GM18870 (cell line): ENCODE measurements at regions not wholly inside any gene's neighbourhood (a gene's known extent, or its start where the extent isn't known, plus 50 kb on each side); places are given as distances from the start of the nearest gene placed in this dataset.
"Not testable (repeated sequence)": the region's sequence is repeated elsewhere in the genome, so short reads cannot be mapped to it uniquely, and the experiment has no call there.

Experiments
- ATAC-seq: cut with Tn5 transposase; IDR thresholded peaks from one replicate; pipeline ENCODE4 v1.9.1; 2021; ENCODE audit warnings: moderate library complexity; ENCODE audit not compliant: unreplicated experiment

DNA sequence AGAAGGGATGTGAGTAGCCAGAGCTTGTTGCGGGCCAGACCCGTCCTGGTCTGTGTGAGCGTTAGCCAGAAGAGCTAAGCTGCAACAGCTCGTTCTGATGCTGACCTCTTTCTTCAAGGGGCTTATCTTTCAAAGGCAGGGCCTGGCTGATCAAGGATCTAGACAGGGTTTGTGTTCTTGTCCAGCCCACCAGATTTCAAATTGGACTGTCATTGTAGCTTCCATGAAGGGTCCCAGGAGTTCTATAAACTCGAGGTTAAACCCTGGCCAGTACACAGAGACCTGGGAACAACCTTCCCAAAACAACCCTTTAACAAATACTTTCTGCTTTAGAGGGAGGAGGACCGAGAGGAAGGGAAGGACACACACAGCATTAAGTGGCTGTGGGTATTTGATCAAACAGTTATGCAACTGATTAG is 153.0 kb upstream of the TUT7 start:
- no peak for ATAC-seq

DNA sequence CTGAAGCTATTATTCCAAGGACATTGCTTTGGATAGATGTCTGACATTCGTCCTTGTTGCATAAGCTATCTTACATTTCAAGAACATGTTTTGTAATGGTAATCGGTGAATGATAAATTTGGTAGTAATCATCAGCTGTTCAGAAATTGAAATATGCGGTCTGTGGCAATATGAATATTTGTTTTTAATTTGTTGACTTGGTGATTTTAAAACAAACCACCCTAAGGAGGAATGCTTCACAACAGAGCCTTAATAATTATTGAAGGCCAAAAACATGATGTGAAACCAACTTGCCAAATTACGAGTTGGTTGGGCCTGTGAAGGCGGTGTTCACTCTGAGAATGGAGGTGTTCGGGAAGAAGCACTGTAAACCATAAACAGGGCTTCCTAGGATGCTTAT is 149.7 kb upstream of the TUT7 start:
- ATAC-seq, result no peak

DNA sequence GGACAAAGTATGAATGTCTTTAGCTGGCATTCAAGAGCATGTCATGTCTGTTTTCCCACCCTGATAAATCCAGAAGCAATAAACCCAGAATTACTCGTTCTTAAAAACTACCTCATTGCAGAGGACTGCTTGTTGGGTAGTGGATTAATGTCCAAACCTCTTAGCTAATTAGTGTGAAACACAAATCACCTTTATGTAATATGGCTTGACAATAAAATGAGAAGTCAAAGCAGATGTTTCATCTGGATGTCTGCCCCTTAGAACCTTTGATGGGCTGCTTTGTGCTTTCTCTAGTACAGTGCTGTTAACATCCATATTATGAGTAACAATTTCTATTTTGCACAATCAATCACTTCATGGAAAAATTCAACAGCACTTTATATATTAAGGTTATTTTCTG is 149.1 kb upstream of the TUT7 start:
- no peak for ATAC-seq

DNA sequence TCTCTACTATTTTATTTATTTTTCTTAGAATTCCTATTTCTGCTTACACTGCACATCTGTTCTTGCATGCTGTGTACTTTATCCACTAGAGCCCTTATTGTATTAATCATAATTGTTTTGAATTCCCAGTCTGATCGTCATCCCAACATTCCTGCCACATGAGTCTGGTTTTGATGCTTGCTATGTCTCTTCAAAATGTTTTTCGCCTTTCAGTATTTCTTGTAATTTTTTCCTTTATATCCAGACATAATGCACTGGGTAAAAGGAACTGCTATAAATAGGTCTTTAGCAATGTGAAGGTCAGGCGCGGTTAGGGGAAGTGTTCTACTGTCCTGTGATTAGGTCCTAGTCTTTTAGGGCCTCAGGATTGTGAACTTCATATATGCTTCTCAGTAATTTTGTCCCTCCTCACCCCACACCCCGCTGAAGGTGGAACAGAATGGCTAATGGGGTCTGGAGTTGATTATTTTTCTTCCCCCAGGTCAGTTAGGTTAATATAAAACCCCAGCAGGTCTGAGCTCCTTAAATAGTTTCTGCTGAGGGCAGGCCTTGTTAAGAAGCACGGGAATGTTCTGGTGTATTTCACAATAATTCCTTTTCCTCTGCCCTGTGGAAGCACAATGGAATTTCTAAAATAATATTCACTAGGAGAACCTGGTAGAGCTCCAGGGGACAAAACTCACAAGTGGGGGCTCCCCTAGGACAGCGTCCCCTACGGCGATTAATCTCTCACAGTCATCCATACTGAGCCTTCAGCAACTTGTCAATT is 146.6 kb upstream of the TUT7 start:
- ATAC-seq, result no peak

DNA sequence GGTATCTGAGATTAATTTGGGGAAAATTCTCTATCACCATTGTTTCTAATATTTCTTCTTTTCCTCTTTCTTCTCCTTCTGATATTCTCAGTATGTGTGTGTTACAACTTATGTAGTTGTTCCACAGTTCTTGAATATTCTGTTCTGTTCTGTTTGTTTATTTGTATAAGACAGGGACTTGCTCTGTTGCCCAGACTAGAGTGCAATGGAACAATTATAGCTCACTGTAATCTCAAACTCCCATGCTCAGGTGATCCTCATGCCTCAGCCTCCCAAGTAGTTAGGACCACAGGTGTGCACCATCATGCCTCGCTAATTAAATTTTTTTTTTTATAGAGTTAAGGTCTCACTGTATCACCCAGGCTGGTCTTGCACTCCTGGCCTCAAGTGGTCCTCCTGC is 145.8 kb upstream of the TUT7 start:
- no peak for ATAC-seq

GRCh38 chr9:86494644-86495111 is 140.5 kb upstream of the TUT7 start:
- ATAC-seq, result no peak

DNA sequence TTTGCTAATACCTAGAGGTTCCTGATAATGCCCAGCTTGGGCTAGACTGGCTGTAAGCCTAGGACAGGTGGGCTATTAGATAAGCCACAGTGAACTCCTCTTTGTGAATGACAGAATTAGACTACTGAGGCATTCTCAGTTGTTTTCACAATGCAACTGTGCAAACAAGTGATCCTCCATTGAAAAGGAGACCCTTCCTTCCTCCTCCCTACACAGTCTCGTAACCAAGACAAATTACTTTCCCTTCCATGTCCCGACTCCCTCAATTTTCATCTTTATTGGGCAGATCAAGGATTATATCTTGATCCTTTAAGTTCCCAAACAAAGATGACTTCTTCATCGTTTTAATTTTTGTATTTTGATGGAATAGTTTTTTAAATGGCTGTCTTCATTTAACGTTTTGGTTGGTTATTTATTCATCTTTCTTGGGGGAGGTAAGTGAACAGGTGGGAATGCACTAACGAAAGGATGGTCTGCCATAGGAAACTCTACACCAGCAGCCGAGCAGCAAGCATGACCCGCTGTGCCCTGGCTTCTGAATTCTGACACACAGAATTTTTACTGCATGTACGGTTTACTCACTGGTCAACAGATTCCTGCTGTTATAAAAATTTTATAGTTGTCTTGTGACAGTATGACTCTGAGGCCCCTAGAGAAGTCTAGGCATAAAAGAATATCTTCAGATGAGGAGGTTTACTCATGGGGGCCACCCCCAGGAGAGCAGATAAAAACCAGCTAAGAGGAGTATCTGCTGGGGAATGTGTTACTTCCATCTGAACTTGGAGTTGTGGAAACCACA is 137.5 kb upstream of the TUT7 start:
- ATAC-seq, result no peak

DNA sequence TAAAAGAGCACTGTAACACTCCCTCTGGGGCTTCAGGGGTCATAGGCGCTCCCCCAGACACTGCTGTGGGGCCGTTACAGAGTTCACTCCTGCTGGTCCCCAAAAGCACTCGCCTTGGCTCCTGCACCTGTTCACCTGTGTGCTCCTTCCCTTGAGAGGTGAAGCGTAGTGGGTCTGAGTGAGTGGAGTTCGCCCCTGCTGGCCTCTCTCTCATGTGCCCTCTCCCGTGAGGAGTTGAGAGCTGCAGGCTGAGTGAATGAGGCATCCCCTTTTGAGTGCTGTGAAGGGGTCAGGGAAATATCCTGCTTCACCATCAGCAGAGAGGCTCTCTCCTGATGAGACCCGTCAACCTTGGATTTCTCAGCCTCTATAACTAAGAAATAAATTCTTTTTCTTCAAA is 134.6 kb upstream of the TUT7 start:
- ATAC-seq, result no peak

DNA sequence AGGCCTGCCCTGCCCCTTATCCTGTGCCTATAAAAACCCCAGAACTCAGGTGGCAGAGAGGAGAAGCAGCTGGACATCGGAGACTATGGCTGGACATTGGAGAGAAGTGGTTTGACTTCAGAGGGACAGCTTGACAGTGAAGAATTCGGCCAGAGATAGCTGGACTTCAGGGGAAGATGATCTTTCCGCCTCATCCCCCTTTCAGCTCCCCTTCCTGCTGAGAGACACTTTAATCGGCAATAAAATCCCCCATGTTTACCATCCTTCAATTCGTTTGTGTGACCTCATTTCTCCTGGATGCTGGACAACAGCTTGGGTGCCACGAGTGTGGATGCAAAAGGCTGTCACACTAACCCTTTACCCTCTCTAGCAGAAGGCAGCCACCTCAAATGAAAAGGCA is 134.1 kb upstream of the TUT7 start:
- ATAC-seq, result no peak

DNA sequence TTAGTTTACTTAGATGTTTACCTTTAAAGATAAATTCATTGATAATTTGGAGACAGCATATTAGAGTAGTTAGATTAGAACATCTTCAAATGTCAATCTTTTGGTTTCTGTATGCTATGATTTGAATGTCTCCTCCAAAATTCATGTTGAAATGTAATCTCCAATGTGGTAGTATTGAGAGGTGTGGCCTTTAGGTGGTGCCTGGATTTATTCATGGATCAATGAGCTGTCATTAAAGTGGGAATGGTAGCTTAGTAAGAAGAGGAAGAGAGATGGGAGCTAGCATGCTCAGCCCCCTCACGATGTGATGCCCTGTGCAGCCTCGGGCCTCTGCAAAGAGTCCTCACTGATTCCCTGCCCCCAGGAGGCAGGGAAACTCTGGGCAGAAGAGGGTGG is 133.6 kb upstream of the TUT7 start:
- no peak for ATAC-seq

GRCh38 chr9:86486891-86487837 is 133.0 kb upstream of the TUT7 start:
- no peak for ATAC-seq

DNA sequence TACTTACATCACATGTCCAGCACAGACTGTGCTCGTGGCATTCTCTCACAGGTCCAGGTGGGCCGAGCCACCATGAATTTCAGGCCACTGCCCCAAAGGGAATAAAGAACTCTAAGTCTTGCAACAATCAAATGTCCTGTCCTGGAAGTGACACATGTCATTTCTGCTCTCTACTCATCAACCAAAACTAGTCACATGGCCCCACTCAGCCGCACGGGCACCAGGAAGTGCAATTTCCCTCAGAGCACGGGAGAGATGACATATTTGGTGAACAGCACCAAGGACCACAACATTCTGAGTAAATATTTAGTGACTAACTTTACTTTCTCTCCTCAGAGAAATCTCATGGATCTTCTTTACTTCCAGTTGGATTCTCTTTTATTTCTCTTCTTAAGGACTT is 131.1 kb upstream of the TUT7 start:
- ATAC-seq, result no peak

GRCh38 chr9:86483496-86483895 is 129.3 kb upstream of the TUT7 start:
- ATAC-seq, result no peak

DNA sequence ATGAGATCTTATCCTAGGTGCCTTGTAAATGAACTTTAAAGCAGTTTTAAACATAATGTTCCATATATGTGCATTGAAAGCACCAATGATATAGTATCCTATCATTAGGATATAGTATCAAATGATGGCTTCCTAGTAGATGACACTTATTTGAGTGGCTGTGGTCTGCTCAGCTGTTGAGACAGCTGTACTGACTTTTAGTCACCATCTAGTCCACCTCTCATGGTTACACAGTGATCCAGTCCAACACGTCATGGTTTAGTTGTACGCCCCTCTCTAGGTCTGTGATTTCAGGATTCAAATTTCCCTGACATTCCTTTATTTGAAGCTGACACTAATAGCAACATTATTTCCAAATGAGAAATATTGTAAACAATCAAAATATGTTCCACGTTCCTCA is 127.3 kb upstream of the TUT7 start:
- no peak for ATAC-seq

GRCh38 chr9:86475255-86475654 is 121.0 kb upstream of the TUT7 start:
- ATAC-seq, result not testable (repeated sequence)

GRCh38 chr9:86471171-86471815 is 117.1 kb upstream of the TUT7 start:
- ATAC-seq, result no peak

- ATAC-seq, result no peak
Observed at GRCh38 chr9:86470326-86470725, 116.1 kb upstream of the TUT7 start.

DNA sequence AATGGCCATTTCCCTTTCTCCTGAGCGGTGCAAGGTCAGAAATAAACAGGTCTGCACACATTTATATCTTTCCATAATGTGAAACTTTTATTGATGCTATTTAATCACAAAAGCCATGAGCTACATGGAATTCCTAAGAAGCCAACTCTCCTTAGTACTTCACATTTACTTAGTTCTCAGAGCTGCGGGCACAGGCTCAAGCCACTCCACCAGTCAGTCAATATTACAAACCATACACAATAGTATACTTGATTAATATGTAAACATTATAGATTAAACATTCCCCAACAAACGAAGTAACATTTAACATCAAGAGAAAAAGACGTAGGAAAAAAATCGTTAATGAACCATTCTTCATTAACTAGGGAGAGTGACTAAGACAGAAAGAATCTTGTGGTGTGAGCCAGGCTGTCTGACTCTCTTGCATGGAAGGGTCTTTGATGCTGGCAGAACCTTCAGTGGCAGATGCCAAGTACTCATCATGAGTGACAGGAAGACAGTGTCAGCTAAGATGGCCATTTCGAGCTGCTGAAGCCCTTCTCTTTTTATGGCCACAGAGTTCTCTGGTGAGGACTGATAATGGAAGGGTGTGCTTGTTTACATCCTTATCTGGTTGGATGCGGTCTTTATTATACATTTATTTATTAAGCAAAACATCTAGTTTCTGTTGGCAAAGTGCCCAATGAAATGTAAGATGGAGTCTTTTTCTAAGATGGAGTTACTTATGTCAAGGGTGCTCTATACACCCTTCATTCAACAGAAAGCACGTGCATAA is 115.5 kb upstream of the TUT7 start:
- no peak for ATAC-seq

- no peak for ATAC-seq
Observed at GRCh38 chr9:86464242-86464641, 110.0 kb upstream of the TUT7 start.
